Breast epithelium (tissue), 4 donors: ENCODE measurements at regions not wholly inside any gene's neighbourhood (a gene's known extent, or its start where the extent isn't known, plus 50 kb on each side); places are given as distances from the start of the nearest gene placed in this dataset.

ENCODE experiments used
- DNase-seq, 2 donors: peaks; one replicate each; pipeline ENCODE4 v3.0.0-alpha.2; 2019; ENCODE audit warnings: low spot score in 2 of 2
- H3K27ac ChIP-seq, 2 donors: fragments of 200-600 bp; sonication (generic) in 1 of 2; one replicate each; pipeline ENCODE4 v1.5.1; 2016 to 2019; ENCODE audit warnings: mild to moderate bottlenecking in 1 of 2
- H3K27me3 ChIP-seq, 2 donors: fragments of 200-600 bp; sonication (generic) in 1 of 2; one replicate each; pipeline versions ENCODE4 v1.5.1 to v1.6.0; 2017 to 2019; ENCODE audit warnings: control low read depth in 1 of 2, mild to moderate bottlenecking in 1 of 2
- H3K36me3 ChIP-seq: fragments of 200-600 bp; one replicate; pipeline ENCODE4 v1.5.1; 2019
- H3K4me1 ChIP-seq, 2 donors: fragments of 200-600 bp; sonication (generic); one replicate each; pipeline ENCODE4 v1.5.1; 2016 to 2019; ENCODE audit warnings: control low read depth in 1 of 2
- H3K4me3 ChIP-seq, 3 donors: fragments of 200-600 bp; sonication (generic); 1 replicate in 2 of 3; 2 replicates in 1 of 3; pipeline ENCODE4 v1.5.1; 2016 to 2019; ENCODE audit warnings: mild to moderate bottlenecking in 3 of 3, moderate library complexity in 2 of 3
- H3K9me3 ChIP-seq, 2 donors: fragments of 200-600 bp; sonication (generic) in 1 of 2; one replicate each; pipeline ENCODE4 v1.5.1; 2016 to 2019; ENCODE audit warnings: control low read depth in 1 of 2
- POLR2A ChIP-seq: fragments of 450-650 bp; IDR thresholded peaks from one replicate; pipeline ENCODE4 v1.6.1; 2016; ENCODE audit warnings: antibody characterized with exemption, mild to moderate bottlenecking, moderate library complexity
- POLR2AphosphoS5 ChIP-seq, 3 donors: sonication (generic); formaldehyde crosslinking; IDR thresholded peaks; one replicate each; pipeline ENCODE4 v1.6.1; 2017; ENCODE audit warnings: antibody characterized with exemption in 3 of 3
- intact Hi-C: fragments of 100-400 bp; cut with DNase I; formaldehyde crosslinking; loops from one replicate; pipeline ENCODE4 v1.15.1; 2023; ENCODE audit warnings: low total_unique reads
- TF ChIP-seq, protein P1 (sequence below), 3 donors: fragments of 450-650 bp; IDR thresholded peaks; one replicate each; pipeline ENCODE4 v1.5.1; 2016 to 2017; ENCODE audit warnings: antibody characterized with exemption in 3 of 3, mild to moderate bottlenecking in 3 of 3, moderate library complexity in 3 of 3

GRCh38 chr9:84123648-84124406, 143.2 kb downstream of the RMI1 start:
- no peak for TF ChIP-seq POLR2A
- no peak for TF ChIP-seq POLR2AphosphoS5 (IDR thresholded peaks at IDR 0.05)
- TF ChIP-seq, protein P1, sequence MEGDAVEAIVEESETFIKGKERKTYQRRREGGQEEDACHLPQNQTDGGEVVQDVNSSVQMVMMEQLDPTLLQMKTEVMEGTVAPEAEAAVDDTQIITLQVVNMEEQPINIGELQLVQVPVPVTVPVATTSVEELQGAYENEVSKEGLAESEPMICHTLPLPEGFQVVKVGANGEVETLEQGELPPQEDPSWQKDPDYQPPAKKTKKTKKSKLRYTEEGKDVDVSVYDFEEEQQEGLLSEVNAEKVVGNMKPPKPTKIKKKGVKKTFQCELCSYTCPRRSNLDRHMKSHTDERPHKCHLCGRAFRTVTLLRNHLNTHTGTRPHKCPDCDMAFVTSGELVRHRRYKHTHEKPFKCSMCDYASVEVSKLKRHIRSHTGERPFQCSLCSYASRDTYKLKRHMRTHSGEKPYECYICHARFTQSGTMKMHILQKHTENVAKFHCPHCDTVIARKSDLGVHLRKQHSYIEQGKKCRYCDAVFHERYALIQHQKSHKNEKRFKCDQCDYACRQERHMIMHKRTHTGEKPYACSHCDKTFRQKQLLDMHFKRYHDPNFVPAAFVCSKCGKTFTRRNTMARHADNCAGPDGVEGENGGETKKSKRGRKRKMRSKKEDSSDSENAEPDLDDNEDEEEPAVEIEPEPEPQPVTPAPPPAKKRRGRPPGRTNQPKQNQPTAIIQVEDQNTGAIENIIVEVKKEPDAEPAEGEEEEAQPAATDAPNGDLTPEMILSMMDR (IDR thresholded peaks at IDR 0.05) = no peak
- Histone ChIP-seq H3K9me3 (no peaks in the 10 kb centered on the region), H3K4me1 (no peaks in the 10 kb centered on the region), H3K27ac (no peak overlapping the region), H3K36me3 (no peaks in the 10 kb centered on the region), H3K4me3 (no peak overlapping the region), H3K27me3 (no peaks in the 10 kb centered on the region)
- DNase-seq = no peak
- intact Hi-C loops = no loop called here

DNA sequence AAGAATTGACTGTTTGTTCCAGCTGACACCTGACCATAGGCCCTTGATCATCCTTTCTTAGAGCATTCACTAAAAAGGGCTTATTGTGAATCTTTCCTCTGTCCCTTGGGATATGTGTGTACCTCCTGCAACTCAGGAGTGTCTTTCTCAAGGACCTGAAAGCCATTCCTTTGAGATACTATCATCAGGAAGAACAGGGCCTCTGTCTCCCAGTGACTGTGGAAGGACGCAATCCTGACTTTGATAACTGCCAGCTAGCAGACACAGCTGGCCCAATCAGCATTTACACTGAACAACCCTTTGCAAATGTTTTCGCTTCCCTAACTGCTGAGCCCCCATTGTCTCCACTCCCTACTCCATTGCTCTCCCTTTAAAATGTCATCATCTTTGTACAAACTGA, 144.4 kb downstream of the RMI1 start:
- Histone ChIP-seq H3K27ac (no peak overlapping the region), H3K4me1 (no peaks in the 10 kb centered on the region), H3K27me3 (no peaks in the 10 kb centered on the region), H3K36me3 (no peaks in the 10 kb centered on the region), H3K4me3 (no peak overlapping the region), H3K9me3 (no peaks in the 10 kb centered on the region)
- no peak for DNase-seq
- TF ChIP-seq, protein P1 (IDR thresholded peaks at IDR 0.05) = no peak
- TF ChIP-seq POLR2A (no peak), POLR2AphosphoS5 (IDR thresholded peaks at IDR 0.05) (no peak)
- intact Hi-C loops = no loop called here

DNA sequence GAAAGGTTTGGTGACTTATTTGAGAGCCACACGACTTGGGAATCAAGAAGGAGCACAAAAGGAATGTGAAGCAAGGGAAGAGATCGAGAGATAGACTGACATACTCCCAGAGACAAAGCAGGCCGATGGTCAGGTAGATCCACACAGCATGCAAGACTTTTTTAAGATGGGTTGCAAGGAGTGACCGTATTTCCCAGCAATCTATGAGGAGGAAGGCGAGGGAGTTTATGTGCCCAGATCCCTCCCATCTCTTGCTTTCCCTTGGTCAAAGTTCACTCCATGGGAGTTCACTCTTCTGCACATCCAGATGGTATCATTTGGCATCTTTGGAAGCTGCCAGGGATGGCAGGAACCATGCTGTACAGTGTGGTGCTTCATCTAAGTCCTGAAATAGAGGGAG, 148.9 kb downstream of the RMI1 start:
- intact Hi-C loops = no loop called here
- Histone ChIP-seq H3K9me3 (no peaks in the 10 kb centered on the region), H3K27me3 (no peaks in the 10 kb centered on the region), H3K4me1 (no peaks in the 10 kb centered on the region), H3K4me3 (no peak overlapping the region), H3K27ac (no peak overlapping the region), H3K36me3 (no peaks in the 10 kb centered on the region)
- TF ChIP-seq POLR2A (no peak), POLR2AphosphoS5 (IDR thresholded peaks at IDR 0.05) (no peak)
- TF ChIP-seq, protein P1 (IDR thresholded peaks at IDR 0.05) = no peak
- DNase-seq = no peak

DNA sequence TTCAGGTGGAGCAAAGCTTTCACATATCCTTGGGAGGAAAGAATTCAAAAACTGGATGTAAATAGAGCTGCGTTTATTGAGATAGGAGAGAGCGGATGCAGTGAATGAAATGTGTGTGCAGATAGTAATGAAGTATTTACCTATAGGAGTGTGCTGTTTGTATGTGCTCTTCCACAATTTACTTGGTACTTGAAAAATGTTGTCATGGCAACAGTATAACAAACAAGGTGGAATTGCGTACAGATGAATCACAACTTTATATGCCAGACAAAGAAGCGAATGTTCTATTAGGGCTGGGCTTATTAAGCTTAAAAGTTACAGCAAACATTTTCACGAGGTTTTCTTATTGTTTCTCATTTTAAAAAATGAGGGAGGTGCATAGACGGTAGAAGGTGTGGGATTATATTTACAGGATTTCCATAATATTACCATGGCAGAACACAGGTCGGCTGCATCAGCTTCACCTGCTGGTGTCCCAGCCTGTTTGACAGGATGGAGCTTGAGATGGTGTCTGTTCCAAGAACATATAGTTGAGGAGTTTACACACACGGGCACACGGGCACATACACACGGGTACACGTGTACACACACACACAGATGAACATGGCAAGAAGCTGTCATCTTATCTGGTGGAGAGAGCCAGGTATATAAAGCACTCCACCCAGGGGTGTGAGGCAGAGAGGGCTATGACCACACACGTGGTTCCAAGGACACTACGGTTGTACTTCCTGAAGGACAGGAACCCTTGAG, 155.7 kb downstream of the RMI1 start:
- no peaks in the 10 kb centered on the region for H3K36me3 ChIP-seq
- no peaks in the 10 kb centered on the region for H3K9me3 ChIP-seq
- H3K4me3 ChIP-seq = no peak overlapping the region
- H3K4me1 ChIP-seq = no peaks in the 10 kb centered on the region
- peaks cover 0 to 13% of the 10 kb centered on the region in 2 donors for H3K27me3 ChIP-seq
- DNase-seq = no peak
- H3K27ac ChIP-seq = no peak overlapping the region
- intact Hi-C loops = no loop called here
- TF ChIP-seq, protein P1 (IDR thresholded peaks at IDR 0.05) = no peak
- no peak for TF ChIP-seq POLR2A
- no peak for TF ChIP-seq POLR2AphosphoS5 (IDR thresholded peaks at IDR 0.05)

GRCh38 chr9:84137968-84138367, 157.4 kb downstream of the RMI1 start:
- Histone ChIP-seq H3K9me3 (no peaks in the 10 kb centered on the region), H3K27me3 (peaks cover 0 to 28% of the 10 kb centered on the region in 2 donors), H3K4me1 (no peaks in the 10 kb centered on the region), H3K36me3 (no peaks in the 10 kb centered on the region), H3K27ac (no peak overlapping the region), H3K4me3 (no peak overlapping the region)
- TF ChIP-seq POLR2A = no peak
- TF ChIP-seq, protein P1 (IDR thresholded peaks at IDR 0.05) = no peak
- no peak for TF ChIP-seq POLR2AphosphoS5 (IDR thresholded peaks at IDR 0.05)
- intact Hi-C loops = no loop called here
- DNase-seq = no peak
